Naive B cell (primary cell): ENCODE measurements at regions not wholly inside any gene's neighbourhood (a gene's known extent, or its start where the extent isn't known, plus 50 kb on each side); places are given as distances from the start of the nearest gene placed in this dataset.
"Not testable (repeated sequence)": the region's sequence is repeated elsewhere in the genome, so short reads cannot be mapped to it uniquely, and the experiment has no call there.

Source experiments
- ATAC-seq, 2 donors: fragments of 150-1000 bp; cut with Tn5 transposase; 2 replicates each; pipeline ENCODE4 v1.10.0; 2021; ENCODE audit warnings: low read depth in 2 of 2, mild to moderate bottlenecking in 2 of 2, moderate library complexity in 2 of 2
- DNase-seq: peaks from one replicate; pipeline ENCODE4 v3.0.0; 2022
- H3K27ac Mint-ChIP-seq, 6 donors: one replicate each; pipeline ENCODE4 v1.8.0; 2020 to 2022; ENCODE audit warnings: mild to moderate bottlenecking in 6 of 6, mixed read lengths in 6 of 6, moderate library complexity in 5 of 6, inconsistent platforms in 2 of 6
- H3K27me3 Mint-ChIP-seq, 3 donors: one replicate each; pipeline ENCODE4 v1.8.0; 2021 to 2022; ENCODE audit warnings: mixed read lengths in 3 of 3, mild to moderate bottlenecking in 1 of 3
- H3K36me3 Mint-ChIP-seq, 2 donors: one replicate each; pipeline ENCODE4 v1.8.0; 2020 to 2022; ENCODE audit warnings: mixed read lengths in 2 of 2, inconsistent platforms in 1 of 2, mild to moderate bottlenecking in 1 of 2
- H3K4me1 Mint-ChIP-seq, 3 donors: one replicate each; pipeline ENCODE4 v1.8.0; 2020 to 2022; ENCODE audit warnings: mixed read lengths in 3 of 3, inconsistent platforms in 1 of 3, mild to moderate bottlenecking in 1 of 3, moderate library complexity in 1 of 3
- H3K4me3 Mint-ChIP-seq, 8 donors: one replicate each; pipeline ENCODE4 v1.8.0; 2020 to 2022; ENCODE audit warnings: mild to moderate bottlenecking in 8 of 8, mixed read lengths in 8 of 8, moderate library complexity in 8 of 8, inconsistent platforms in 2 of 8
- H3K9me3 Mint-ChIP-seq, 7 donors: one replicate each; pipeline ENCODE4 v1.8.0; 2020 to 2022; ENCODE audit warnings: mixed read lengths in 7 of 7, mild to moderate bottlenecking in 5 of 7, inconsistent platforms in 2 of 7, moderate library complexity in 1 of 7

GRCh38 chr6:15017261-15017660 is 228.6 kb upstream of the JARID2 start:
- peak overlapping the region in 6 of 8 donors; percentile 9 to 80 (median 57) for H3K4me3 Mint-ChIP-seq
- peaks cover 9 to 15% (median 11%) of the 10 kb centered on the region in 3 donors for H3K4me1 Mint-ChIP-seq
- H3K27ac Mint-ChIP-seq = no peak overlapping the region
- H3K36me3 Mint-ChIP-seq = peaks cover 0 to 4% of the 10 kb centered on the region in 2 donors
- DNase-seq = no peak
- ATAC-seq = peak; percentile 49 to 56
- no peaks in the 10 kb centered on the region for H3K9me3 Mint-ChIP-seq
- peaks cover 6 to 13% (median 12%) of the 10 kb centered on the region in 3 donors for H3K27me3 Mint-ChIP-seq

- no peak for DNase-seq
- ATAC-seq = no peak
- Mint-ChIP-seq H3K4me3 (peak overlapping the region in 3 of 8 donors; percentile 50 to 80 (median 53)), H3K27me3 (peaks cover 6 to 13% (median 12%) of the 10 kb centered on the region in 3 donors), H3K27ac (no peak overlapping the region), H3K4me1 (peaks cover 9 to 15% (median 11%) of the 10 kb centered on the region in 3 donors), H3K9me3 (no peaks in the 10 kb centered on the region), H3K36me3 (peaks cover 0 to 4% of the 10 kb centered on the region in 2 donors)
Observed at GRCh38 chr6:15017803-15018202, 228.1 kb upstream of the JARID2 start.

DNA sequence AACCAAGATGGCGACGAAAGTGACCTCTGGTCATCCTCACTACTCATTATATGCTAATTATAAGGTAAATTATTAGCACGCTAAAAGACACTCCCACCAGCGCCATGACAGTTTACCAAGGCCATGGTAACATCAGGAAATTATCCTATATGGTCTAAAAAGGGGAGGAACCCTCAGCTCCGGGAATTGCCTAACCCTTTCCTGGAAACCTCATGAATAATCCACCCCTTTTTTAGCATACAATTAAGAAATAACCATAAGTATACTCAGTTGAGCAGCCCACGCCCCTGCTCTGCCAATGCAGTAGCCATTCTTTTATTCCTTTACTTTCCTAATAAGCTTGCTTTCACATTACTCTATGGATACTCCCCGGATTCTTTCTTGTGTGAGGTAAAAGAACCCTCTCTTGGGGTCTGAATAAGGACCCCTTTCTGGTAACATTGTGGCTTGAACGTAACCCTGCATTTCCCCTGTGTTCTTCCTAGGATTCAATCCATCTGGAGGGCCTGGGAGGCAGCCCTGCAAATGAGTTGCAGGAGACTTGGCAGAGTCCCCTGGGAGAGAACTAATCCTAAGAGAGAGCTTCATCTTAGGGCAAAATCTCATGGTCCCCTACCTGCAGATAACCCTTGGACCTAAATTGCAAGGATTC is 225.6 kb upstream of the JARID2 start:
- H3K36me3 Mint-ChIP-seq = peaks cover 0 to 4% of the 10 kb centered on the region in 2 donors
- H3K4me1 Mint-ChIP-seq = peaks cover 9 to 15% (median 11%) of the 10 kb centered on the region in 3 donors
- peaks cover 6 to 13% (median 12%) of the 10 kb centered on the region in 3 donors for H3K27me3 Mint-ChIP-seq
- ATAC-seq = no peak
- H3K9me3 Mint-ChIP-seq = no peaks in the 10 kb centered on the region
- H3K4me3 Mint-ChIP-seq = no peak overlapping the region
- no peak for DNase-seq
- H3K27ac Mint-ChIP-seq = no peak overlapping the region

- Mint-ChIP-seq H3K36me3 (peaks cover 0 to 4% of the 10 kb centered on the region in 2 donors), H3K4me3 (no peak overlapping the region), H3K27ac (peak overlapping the region in 3 of 6 donors; percentile 13 to 55 (median 38)), H3K9me3 (no peaks in the 10 kb centered on the region), H3K4me1 (peaks cover 9 to 15% (median 11%) of the 10 kb centered on the region in 3 donors), H3K27me3 (peaks cover 6 to 13% (median 12%) of the 10 kb centered on the region in 3 donors)
- ATAC-seq (no peak), DNase-seq (no peak)
Observed at GRCh38 chr6:15021074-15021473, 224.8 kb upstream of the JARID2 start.

DNA sequence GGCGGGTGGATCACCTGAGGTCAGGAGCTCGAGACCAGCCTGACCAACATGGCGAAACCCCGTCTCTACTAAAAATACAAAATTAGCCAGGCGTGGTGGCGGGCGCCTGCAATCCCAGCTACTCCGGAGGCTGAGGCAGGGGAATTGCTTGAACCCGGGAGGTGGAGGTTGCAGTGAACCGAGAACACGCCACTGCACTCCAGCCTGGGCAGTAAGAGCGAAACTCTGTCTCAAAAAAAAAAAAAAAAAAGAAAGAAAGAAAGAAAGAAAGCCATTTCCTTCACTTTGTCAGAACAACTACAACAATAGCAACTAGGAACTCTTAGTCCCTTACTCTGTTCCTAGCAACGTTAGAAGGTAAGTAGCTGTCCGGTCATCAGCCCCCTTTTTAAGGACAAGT is 222.9 kb upstream of the JARID2 start:
- H3K4me1 Mint-ChIP-seq, H3K27ac Mint-ChIP-seq, ATAC-seq, H3K36me3 Mint-ChIP-seq, H3K9me3 Mint-ChIP-seq, DNase-seq: not testable (repeated sequence)
- Mint-ChIP-seq H3K4me3 (peak overlapping the region in 1 of 8 donors; percentile 47), H3K27me3 (peaks cover 6 to 13% (median 12%) of the 10 kb centered on the region in 3 donors)

DNA sequence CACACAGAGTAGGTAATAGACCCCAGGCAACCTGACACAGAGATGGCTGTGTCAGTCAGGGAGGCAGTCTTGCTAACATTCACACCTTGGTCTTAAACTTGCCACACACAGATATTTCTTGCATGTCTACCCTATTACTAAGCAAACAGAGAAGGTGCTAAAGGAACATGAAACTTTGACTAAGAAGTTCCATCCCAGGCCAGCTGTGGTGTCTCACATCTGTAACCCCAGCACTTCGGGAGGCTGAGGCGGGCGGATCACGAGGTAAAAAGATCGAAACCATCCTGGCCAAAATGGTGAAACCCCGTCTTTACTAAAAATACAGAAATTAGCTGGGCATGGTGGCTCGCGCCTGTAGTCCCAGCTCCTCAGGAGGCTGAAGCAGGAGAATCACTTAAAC is 222.4 kb upstream of the JARID2 start:
- Mint-ChIP-seq H3K36me3 (no peaks in the 10 kb centered on the region), H3K27ac (no peak overlapping the region), H3K27me3 (peaks cover 6 to 13% (median 12%) of the 10 kb centered on the region in 3 donors), H3K4me1 (peaks cover 0 to 3% (median 0%) of the 10 kb centered on the region in 3 donors), H3K9me3 (peaks cover 0 to 2% (median 0%) of the 10 kb centered on the region in 7 donors), H3K4me3 (peak overlapping the region in 1 of 8 donors; percentile 47)
- ATAC-seq = peak in 1 of 2 donors; percentile 18
- no peak for DNase-seq

- peaks cover 0 to 7% (median 4%) of the 10 kb centered on the region in 3 donors for H3K4me1 Mint-ChIP-seq
- H3K27ac Mint-ChIP-seq = no peak overlapping the region
- no peak for DNase-seq
- ATAC-seq = no peak
- peaks cover 0 to 2% (median 0%) of the 10 kb centered on the region in 7 donors for H3K9me3 Mint-ChIP-seq
- peaks cover 0 to 12% (median 5%) of the 10 kb centered on the region in 3 donors for H3K27me3 Mint-ChIP-seq
- H3K36me3 Mint-ChIP-seq = no peaks in the 10 kb centered on the region
- no peak overlapping the region for H3K4me3 Mint-ChIP-seq
Observed at GRCh38 chr6:15025446-15025845, 220.4 kb upstream of the JARID2 start.

DNA sequence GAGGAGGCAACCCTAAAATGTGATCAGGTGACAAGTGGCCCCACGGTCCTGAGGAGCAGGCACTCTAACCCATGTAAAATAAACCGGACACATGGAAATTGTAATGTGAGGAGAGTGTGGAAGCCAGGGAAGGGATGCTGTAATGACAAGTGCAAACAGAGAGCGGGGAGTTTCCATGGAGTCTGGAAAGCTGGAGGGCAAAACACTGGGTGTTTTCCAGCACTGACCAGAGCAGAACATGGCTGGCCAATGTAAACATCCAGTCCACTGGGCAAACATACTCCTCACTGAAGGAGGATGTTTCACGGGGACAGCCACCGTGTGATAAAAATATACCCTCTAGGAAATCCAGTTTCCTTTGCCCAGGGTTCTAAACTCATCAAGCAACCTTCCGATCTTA is 219.0 kb upstream of the JARID2 start:
- H3K36me3 Mint-ChIP-seq = no peaks in the 10 kb centered on the region
- DNase-seq (no peak), ATAC-seq (no peak)
- peaks cover 4 to 7% (median 4%) of the 10 kb centered on the region in 3 donors for H3K4me1 Mint-ChIP-seq
- H3K9me3 Mint-ChIP-seq = peaks cover 0 to 2% (median 0%) of the 10 kb centered on the region in 7 donors
- no peak overlapping the region for H3K4me3 Mint-ChIP-seq
- peak overlapping the region in 1 of 6 donors; percentile 62 for H3K27ac Mint-ChIP-seq
- peaks cover 0 to 1% (median 0%) of the 10 kb centered on the region in 3 donors for H3K27me3 Mint-ChIP-seq

GRCh38 chr6:15027472-15027871 is 218.4 kb upstream of the JARID2 start:
- Mint-ChIP-seq H3K4me1 (peaks cover 4 to 8% (median 4%) of the 10 kb centered on the region in 3 donors), H3K27me3 (no peaks in the 10 kb centered on the region), H3K9me3 (peaks cover 0 to 2% (median 0%) of the 10 kb centered on the region in 7 donors), H3K36me3 (no peaks in the 10 kb centered on the region), H3K27ac (peak overlapping the region in 1 of 6 donors; percentile 33), H3K4me3 (no peak overlapping the region)
- DNase-seq (no peak), ATAC-seq (no peak)

DNA sequence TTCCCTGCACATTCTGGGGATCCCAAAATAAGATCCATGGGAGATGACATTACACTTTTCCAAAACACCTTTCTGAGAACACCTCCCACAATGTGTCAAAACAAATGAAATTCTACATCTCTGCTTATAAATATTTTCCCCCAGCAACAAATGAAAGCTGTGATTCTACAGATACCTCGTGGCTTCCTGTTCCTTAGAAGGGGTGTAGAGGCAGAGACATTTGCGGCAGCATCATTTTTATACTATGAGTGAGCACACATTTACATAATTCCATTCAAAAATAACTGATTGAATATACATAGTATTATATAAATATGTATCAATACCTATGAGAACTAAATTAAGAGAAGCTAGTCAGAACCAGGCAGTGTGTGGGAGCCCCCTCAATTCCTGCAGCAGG is 213.9 kb upstream of the JARID2 start:
- no peak for ATAC-seq
- Mint-ChIP-seq H3K4me3 (no peak overlapping the region), H3K36me3 (no peaks in the 10 kb centered on the region), H3K9me3 (peaks cover 0 to 2% (median 0%) of the 10 kb centered on the region in 7 donors), H3K27me3 (no peaks in the 10 kb centered on the region), H3K27ac (no peak overlapping the region), H3K4me1 (peaks cover 10 to 41% (median 19%) of the 10 kb centered on the region in 3 donors)
- DNase-seq = no peak

GRCh38 chr6:15033850-15034203 is 212.0 kb upstream of the JARID2 start:
- Mint-ChIP-seq H3K4me1 (peaks cover 9 to 43% (median 21%) of the 10 kb centered on the region in 3 donors), H3K27ac (peak overlapping the region in 5 of 6 donors; percentile 17 to 93 (median 50)), H3K4me3 (peak overlapping the region in 4 of 8 donors; percentile 0 to 42 (median 17)), H3K36me3 (no peaks in the 10 kb centered on the region), H3K27me3 (no peaks in the 10 kb centered on the region), H3K9me3 (no peaks in the 10 kb centered on the region)
- no peak for DNase-seq
- peak in 1 of 2 donors; percentile 89 for ATAC-seq

- H3K27ac Mint-ChIP-seq = peak overlapping the region in 1 of 6 donors; percentile 62
- DNase-seq (no peak), ATAC-seq (no peak)
- H3K4me3 Mint-ChIP-seq = no peak overlapping the region
- no peaks in the 10 kb centered on the region for H3K36me3 Mint-ChIP-seq
- no peaks in the 10 kb centered on the region for H3K9me3 Mint-ChIP-seq
- no peaks in the 10 kb centered on the region for H3K27me3 Mint-ChIP-seq
- peaks cover 6 to 41% (median 18%) of the 10 kb centered on the region in 3 donors for H3K4me1 Mint-ChIP-seq
Observed at GRCh38 chr6:15036690-15037245, 209.1 kb upstream of the JARID2 start.

DNA sequence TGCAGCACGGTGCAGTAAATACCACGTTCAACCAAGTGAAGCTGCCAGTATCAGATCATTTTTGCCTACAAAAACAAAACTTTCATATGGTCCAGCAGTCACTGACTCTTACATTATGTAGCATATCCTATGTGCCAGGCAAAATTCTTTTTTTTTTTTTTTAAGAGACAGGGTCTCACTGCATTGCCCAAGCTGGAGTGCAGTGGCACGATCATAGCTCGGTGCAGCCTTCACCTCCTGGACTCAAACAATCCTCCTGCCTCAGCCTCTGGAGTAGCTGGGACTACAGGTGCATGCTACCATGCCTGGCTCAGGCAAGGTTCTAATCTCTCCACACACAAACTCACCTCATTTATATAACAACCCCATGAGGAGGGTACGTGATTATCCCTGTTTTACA is 208.6 kb upstream of the JARID2 start:
- no peaks in the 10 kb centered on the region for H3K36me3 Mint-ChIP-seq
- no peaks in the 10 kb centered on the region for H3K27me3 Mint-ChIP-seq
- no peak for ATAC-seq
- H3K4me1 Mint-ChIP-seq = peaks cover 6 to 40% (median 18%) of the 10 kb centered on the region in 3 donors
- no peaks in the 10 kb centered on the region for H3K9me3 Mint-ChIP-seq
- DNase-seq = no peak
- peak overlapping the region in 1 of 6 donors; percentile 26 for H3K27ac Mint-ChIP-seq
- no peak overlapping the region for H3K4me3 Mint-ChIP-seq
